ENCODE measurements at regions not wholly inside any gene's neighbourhood (a gene's known extent, or its start where the extent isn't known, plus 50 kb on each side); places are given as distances from the start of the nearest gene placed in this dataset.

DNA sequence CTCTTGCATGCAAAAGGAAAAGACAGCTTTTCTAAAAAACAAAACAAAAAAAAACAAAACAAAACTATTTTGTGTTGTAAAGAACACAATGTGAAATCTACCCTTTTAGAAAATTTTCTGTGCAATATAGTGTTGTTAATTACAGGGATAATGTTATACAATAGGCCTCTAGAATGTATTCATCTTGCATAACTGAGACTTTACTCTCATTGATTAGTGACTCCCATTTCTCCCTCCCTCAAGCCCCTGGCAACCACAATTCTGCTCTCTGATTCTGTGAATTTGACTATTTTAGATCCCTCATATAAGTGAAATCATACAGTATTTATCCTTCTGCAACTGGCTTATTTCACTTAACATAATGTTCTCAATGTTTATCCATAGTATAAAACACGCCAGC, 234.1 kb downstream of the TMEM161B start:
- no peak for TF ChIP-seq POLR2A (IDR thresholded peaks at IDR 0.05; ENCODE audit: low read length)
- TF ChIP-seq GATA1 (IDR thresholded peaks at IDR 0.05; ENCODE audit: low read depth, low read length), result no peak

Measured in erythroblast (primary cell).